HG02884 (cell line): ENCODE measurements at regions not wholly inside any gene's neighbourhood (a gene's known extent, or its start where the extent isn't known, plus 50 kb on each side); places are given as distances from the start of the nearest gene placed in this dataset.

Source experiments
- ATAC-seq: cut with Tn5 transposase; IDR thresholded peaks from one replicate; pipeline ENCODE4 v1.9.1; 2021; ENCODE audit warnings: mild to moderate bottlenecking, moderate library complexity; ENCODE audit not compliant: unreplicated experiment

DNA sequence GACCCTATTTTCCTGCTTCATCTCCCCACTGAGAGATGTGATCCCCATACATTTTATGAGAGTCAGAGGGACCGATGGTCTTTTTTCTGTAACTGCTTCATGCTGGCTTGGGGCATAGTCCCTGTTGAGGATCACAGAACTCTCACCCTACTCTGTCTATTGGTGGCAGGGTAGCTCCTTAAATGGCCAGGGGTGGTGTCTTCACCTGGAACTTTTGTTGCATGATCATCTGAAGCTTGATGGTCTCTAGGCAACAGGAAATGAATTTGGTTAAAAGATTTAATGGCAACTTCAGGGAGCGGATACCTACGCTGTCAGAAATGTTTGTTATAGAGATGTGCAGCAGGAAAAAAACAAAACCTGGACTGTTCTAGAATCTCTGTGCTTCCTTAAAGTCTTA, 87.0 kb upstream of the GLIS3 start:
- no peak for ATAC-seq

DNA sequence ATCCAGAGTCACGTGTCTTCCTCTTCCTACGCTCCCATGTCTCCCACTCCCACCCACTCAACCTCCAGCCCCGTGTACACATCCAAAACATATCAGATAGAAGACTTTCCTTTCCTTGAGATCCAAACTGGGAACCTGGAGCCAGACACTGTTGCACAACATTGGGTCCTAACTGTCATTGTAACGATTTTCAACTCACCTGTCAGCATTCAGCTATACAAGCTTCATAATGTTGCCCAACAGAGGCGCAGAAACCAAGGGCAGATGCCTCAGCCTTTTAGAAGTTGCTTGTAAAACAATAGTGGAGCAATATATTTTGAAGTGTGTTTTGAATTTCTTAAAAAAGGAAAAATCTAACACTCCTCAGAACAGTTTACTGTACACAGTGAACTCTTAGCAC, 84.9 kb upstream of the GLIS3 start:
- no peak for ATAC-seq

- ATAC-seq = peak; percentile 75
Observed at GRCh38 chr9:4382722-4383317, 83.0 kb upstream of the GLIS3 start.

- no peak for ATAC-seq
Observed at GRCh38 chr9:4381744-4382143, 81.9 kb upstream of the GLIS3 start.

DNA sequence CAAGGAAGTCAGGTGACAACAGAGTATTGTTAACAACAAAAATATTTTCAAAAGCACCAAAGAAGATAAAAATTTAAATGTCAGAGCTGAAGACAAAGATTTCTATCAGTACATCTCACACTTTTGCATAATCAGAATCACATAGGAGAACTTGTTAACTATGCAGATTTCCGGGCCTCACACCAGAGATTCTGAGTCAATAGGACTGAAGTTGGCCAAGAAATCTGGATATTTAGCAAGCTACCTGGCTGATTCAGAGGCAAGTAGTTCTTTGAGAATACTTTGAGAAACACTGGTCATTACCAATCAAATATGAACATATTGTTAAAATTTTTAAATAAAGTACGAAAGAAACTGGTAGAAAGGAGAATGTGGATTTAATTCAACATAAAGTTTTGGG, 80.5 kb upstream of the GLIS3 start:
- ATAC-seq = no peak

DNA sequence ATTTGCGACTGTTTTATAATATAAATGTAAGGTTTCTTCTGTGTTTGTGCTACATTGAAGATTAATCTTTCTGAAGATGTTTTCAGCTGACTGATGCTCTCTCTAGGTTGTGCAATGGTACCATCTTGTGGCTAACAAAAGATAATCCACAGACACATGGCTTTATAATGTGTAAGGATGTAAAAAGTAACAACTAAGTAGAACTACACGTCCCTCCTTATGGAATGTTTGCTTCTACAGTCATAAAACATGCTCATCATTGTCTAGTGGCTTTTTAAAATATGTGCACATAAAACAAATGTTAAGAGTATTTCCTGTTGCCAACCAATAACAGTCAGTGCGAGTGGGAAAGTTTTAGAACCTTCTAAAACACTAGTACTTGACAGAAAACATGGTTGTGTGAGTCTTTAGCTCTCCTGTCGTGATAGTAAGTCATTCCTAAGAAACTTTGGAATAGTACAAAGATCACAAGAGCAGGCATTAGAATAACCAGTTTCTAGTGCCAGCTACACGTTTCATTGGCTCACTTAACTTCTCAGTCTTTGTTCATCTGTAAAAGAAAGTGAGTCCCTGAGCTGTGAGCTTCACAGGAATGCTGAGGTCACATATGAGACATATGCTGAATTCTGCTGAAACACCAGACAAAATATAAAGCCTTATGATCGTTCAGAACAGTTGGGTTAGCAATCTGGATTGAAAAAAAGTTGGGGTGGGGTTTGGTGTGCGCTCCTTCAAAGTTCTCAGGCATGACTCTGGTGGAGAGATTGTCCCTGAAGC, 75.7 kb upstream of the GLIS3 start:
- ATAC-seq = no peak

GRCh38 chr9:4371108-4371507, 71.2 kb upstream of the GLIS3 start:
- no peak for ATAC-seq

DNA sequence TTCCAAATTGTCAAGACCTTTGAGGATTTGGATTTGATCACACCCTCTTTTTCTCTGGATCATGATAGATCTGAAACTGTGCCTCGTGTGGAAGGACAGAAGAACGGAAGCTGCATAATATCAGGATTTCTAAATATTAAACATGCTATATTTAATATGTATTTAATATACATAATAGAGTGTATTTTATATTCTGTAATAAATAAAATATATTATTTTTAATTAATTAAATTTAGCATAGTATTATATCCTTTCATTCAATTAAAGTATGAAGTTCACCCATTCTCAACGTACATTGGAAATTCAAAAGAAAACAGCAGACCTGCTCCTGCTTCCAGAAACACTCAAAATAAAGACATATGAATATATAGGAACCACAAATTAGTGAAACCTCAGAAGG, 70.6 kb upstream of the GLIS3 start:
- ATAC-seq = no peak

DNA sequence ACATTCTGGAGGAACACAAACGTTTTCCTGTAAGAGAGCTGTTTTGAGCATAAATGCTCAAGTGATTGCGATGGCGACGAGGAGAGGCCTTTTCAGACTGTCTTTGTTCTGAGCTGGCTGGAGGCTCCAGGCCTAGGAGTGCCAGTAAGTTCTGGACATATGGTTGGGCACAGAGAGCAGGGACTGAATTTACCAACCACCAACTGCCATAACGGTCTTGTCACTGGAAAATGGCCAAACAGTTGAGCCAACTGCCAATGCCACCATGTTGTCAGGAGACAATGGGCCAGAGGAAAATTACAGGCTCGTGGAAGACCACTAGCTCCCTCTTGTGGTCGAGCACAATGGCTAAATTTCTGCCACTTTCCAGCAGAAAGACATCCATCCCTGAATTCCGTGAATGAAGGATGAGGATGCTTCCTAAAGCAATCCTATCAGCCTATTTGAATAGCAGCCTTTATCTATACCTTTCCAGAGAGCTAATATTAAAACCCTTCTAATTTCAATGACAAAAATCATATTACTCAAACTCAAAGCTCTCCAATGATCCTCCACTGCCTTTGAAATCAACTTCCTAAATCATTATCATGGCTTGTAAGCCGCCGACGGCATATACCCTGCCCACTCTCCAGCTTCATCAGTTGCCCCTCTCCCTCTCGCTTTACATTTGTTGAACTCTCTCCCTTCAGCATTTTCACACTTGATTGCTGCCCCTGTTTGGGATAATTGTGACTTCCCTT, 66.9 kb upstream of the GLIS3 start:
- no peak for ATAC-seq

GRCh38 chr9:4365055-4365454, 65.2 kb upstream of the GLIS3 start:
- ATAC-seq = no peak

- ATAC-seq = no peak
Observed at GRCh38 chr9:4362281-4362680, 62.4 kb upstream of the GLIS3 start.

DNA sequence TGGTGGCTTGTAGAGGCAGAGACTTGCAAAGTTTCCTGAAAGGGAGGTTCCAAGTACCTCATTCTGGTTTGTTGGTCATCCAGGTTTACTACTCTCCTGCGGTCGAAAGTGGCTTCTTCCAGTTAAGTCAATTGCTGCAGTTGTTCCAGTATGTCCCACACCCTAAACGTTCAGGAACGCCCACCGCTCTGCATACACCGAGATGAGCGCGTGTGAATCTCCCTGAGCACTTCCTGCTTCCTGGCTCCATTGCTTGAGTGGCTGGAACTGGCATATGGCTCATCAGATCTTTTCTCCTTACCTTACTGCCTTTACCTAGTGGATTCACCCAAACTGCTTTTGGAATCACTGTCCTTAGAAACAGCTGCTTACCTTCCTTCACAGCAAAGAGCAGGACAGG, 59.1 kb upstream of the GLIS3 start:
- ATAC-seq = no peak

DNA sequence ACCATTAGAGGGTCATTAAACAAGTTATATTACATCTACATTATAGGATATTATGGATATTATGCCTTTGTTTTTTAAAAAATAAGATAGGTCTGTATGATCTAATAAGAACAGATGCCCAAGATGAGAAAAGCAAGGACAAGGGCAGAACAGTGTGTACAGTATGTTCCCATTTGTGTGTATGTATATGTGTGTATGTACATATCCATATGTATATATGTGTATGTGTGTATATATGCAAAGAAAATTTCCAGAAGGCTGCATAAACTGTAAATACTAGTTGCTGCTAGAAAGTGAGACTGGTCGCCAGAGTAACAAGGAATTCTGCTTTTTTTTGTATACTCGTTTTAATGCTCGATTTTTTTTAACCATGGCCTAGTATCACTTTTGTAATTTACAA, 58.1 kb upstream of the GLIS3 start:
- ATAC-seq = no peak

DNA sequence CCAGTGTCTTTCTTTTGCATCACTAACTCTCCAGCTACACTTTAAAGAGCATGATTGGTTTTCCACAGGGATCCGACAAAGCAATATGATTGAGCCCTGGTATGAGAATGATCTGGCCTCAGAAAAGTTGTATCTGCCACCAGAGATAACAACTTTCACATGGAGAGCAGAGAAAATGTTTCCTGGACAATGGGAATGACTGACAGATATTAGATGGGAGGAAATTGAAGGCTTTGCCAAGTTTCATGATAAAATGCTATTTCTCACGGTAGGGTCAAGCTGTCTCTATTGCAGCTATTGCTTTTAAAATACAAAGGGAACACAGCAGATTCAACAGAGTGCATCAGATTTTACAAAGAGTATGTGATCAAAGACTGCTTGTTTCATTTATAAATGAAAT, 56.4 kb upstream of the GLIS3 start:
- ATAC-seq = no peak

DNA sequence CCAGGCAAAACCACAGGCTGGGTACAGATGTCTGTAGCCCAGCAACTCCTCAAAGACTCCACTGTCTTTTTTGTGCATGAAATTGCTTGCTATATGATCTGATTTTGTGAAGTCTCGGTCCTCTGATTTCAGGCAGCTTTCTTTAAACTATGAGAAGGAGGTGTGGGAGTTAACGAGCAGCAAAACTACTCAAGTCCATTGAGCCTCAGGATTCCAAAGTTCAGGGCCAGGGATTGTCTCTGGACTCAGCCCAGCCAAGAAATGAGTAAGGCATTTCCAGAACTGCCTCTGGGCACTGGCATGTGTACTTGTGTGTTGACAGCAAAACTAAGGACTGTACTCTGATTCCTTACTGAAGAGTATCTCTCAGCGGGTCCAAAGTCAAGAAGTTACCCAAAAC, 53.4 kb upstream of the GLIS3 start:
- ATAC-seq = no peak

- no peak for ATAC-seq
Observed at GRCh38 chr9:4349816-4350418, 50.0 kb upstream of the GLIS3 start.
